ENCODE measurements at regions not wholly inside any gene's neighbourhood (a gene's known extent, or its start where the extent isn't known, plus 50 kb on each side); places are given as distances from the start of the nearest gene placed in this dataset.

DNA sequence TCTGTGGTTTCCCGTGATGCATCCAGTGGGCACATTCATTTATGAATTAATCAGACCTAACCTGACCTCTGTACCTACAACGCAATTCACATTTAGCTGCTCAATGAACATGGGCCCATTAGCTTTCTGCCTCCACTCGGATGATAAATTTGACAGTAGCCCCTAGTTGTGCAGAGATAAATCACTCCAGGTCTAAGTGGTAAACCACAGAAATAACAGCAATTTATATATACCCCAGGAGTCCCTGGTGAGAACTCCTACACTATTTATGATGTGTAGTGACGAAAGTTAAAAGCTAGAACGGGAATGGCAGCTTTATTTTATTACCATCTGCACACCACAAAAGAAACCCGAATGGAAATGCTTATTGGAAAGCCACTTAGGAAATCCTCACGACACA, 371.5 kb downstream of the HAPSTR1 start:
- H3K9me3 ChIP-seq, result no peaks in the 10 kb centered on the region
- H3K36me3 ChIP-seq, result no peaks in the 10 kb centered on the region
- H3K4me3 ChIP-seq, result no peak overlapping the region
- H3K27me3 ChIP-seq, result peaks cover 6% of the 10 kb centered on the region
- no peak for DNase-seq

DNA sequence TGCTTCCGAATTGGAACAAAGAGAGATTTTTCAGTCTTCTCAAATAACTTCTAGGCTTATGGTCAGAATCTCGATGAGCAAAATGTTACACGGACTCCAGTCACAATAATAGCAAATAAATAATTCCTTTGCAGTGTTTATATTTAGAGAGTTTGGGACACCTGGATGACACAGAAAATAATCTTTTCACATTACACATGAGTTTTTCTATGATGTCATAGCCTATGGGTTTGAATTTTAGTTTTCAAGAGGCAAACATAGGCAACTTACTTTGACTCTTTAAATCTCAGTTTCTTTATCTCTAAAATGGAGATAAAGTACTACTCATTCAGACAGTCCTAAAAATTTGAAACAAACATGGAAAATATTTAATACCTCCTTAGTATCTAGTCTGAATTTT, 372.0 kb downstream of the HAPSTR1 start:
- H3K27me3 ChIP-seq, result peaks cover 6% of the 10 kb centered on the region
- H3K9me3 ChIP-seq, result no peaks in the 10 kb centered on the region
- no peak for DNase-seq
- no peak overlapping the region for H3K4me3 ChIP-seq
- no peaks in the 10 kb centered on the region for H3K36me3 ChIP-seq

DNA sequence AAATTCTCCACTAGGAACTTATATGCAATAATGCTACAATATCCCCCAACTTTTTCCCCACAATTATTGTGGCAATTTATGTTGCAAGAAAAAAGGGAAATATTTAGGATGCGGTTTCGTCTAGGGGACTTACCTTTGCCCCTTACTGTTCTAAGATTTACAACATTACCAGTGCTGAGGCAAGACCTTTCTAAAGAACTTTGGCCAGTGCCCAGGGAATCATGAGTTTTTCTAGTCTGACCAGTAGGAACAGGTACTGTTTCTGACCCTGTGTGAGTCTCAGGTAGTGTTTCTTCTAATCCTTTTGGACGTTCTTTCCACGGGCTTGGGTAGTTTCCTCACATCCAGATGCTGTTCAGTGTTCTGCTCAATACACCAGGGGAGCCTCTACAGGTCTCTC, 373.7 kb downstream of the HAPSTR1 start:
- peaks cover 6% of the 10 kb centered on the region for H3K27me3 ChIP-seq
- H3K9me3 ChIP-seq, result no peaks in the 10 kb centered on the region
- no peak overlapping the region for H3K4me3 ChIP-seq
- DNase-seq, result no peak
- no peaks in the 10 kb centered on the region for H3K36me3 ChIP-seq

DNA sequence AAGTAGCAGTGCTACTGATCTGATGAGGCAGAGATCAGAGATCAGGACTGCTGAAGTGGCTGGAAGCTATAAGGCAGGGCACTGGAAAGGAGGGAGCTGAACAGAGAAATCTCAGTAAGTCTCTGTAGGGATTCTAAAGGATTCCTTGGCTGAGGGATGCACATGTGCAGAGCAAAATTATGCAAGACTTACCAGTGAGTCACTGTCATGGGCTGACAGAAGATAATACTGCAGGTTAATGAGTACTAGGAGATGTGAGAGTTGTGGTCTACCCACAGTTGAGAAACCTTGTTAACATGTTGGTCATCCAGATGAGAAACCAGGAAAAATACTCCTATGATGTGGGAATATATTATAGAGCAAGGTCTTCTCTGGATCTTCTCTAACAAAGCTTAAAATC, 378.1 kb downstream of the HAPSTR1 start:
- no peak overlapping the region for H3K4me3 ChIP-seq
- H3K9me3 ChIP-seq, result no peaks in the 10 kb centered on the region
- no peak for DNase-seq
- no peaks in the 10 kb centered on the region for H3K27me3 ChIP-seq
- no peaks in the 10 kb centered on the region for H3K36me3 ChIP-seq

DNA sequence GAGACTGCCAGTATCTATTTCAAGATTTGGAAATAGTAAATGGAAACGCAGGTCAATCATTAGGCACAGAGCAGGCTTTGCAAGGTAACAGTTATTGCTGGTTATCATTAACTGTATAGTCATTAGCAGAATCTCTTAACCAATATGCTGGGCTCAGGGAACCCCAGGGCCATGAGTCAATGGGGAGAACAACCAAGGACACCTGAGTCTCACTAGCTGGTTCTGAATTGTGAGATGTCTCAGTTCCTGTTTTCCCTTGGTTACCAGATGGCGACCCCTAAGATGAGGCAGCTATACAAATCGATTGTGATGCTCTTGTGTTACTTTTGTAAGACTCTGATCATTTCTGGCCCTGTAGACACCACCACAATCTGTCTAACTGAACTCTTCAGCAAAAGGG, 385.3 kb downstream of the HAPSTR1 start:
- H3K36me3 ChIP-seq, result no peaks in the 10 kb centered on the region
- no peak overlapping the region for H3K4me3 ChIP-seq
- H3K27me3 ChIP-seq, result no peaks in the 10 kb centered on the region
- no peaks in the 10 kb centered on the region for H3K9me3 ChIP-seq
- DNase-seq, result no peak

DNA sequence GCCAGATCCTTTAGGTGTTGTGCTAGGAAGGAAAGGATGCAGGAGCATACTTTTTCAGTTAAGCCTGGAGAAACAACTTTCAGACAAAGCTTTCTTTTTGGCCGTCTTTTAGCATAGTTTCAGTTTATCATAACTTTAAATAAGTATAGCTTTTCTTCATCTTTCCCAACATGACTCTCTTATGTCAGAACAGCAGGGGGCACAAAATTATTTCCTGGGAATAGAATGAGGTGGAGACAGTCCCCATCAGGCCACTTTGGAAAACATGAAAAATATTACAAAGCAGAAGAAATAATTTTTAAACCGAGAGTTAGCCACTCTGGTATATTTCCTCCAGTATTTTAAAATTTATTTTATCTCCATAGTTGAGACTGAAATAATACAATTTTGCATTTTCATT, 387.6 kb downstream of the HAPSTR1 start:
- Histone ChIP-seq H3K36me3 (no peaks in the 10 kb centered on the region), H3K27me3 (no peaks in the 10 kb centered on the region), H3K9me3 (no peaks in the 10 kb centered on the region), H3K4me3 (no peak overlapping the region)
- no peak for DNase-seq

DNA sequence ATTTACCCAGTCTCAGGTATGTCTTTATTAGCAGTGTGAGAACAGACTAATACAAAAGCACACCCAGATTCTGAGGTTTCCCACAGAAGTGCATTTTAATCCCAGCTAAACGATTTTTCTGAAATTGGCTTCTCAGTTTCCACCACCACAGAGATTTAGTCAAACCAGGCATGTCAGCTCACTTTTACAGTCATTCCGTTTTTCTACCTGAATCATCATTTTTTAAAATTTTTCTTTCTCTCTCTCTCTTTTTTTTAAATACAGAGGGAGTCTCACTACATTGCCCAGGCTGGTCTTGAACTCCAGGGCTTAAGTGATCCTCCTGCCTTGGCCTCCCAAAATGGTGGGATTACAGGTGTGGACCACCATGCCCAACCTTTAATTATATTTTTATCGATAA, 389.1 kb downstream of the HAPSTR1 start:
- Histone ChIP-seq H3K36me3 (no peaks in the 10 kb centered on the region), H3K4me3 (no peak overlapping the region), H3K27me3 (no peaks in the 10 kb centered on the region), H3K9me3 (no peaks in the 10 kb centered on the region)
- no peak for DNase-seq

DNA sequence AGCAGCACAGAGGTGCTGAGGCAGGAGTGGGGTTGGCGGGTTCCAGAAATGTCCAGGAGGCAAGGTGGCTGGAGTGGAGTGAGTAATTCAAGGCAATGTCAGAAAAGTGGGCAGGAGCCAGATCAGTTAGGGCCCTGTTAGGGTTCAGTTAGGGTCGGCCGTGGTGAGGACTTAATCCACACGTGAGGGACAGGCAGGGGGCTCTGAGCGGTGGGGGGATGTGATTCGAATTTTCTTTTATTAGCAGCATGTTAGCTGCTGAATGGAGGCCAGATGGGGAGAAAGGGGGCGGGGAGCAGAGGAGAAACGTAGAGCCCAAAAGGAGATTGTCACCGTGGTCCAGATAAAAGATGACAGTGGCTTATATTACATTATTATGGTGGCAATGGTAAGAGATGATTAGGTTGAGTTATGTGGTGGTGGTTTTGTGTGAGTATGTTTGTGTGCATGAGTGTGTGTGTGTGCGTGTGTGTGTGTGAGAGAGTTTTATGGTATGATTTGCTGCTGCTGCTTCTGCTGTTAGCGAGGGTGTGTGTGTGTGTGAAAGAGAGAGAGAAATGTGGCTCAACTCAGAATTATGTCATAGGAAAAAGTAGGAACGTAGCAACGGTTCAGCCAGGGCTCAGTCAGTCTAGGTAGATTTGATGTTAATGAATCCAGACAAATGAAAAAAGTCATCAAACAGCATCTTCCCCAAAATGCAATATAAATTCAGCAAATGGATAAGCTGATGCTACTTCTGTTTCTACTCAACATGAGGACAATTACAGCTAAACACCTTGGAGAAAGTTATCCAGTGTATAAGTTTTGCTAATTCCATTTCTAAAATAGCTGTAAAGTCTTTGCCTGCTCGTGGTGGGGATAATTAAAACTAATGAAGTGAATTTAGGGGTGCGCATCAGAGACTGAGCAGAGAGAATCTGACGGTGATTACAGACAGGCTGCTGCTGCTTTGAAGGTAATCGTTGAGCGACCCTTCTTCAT, 390.6 kb downstream of the HAPSTR1 start:
- no peak for DNase-seq
- Histone ChIP-seq H3K9me3 (no peaks in the 10 kb centered on the region), H3K4me3 (no peak overlapping the region), H3K36me3 (no peaks in the 10 kb centered on the region), H3K27me3 (no peaks in the 10 kb centered on the region)

DNA sequence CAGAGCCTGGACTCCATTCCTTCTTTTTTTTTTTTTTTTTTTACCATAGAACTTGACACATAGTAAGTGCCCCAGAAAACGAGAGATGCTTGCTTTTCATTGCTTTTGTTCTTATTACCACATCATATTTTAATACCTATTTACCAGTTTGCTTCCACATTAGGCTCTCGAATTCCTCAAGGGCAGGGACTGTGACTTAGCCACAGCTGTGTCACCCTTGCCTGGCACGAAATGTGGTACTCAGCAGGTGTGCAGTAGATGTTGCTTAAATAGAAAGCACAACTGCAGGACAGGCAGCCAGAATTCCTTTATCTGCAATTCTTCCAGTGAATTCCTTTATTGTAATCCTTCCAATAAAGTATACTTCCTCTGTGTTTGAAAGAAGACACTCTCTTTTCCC, 393.0 kb downstream of the HAPSTR1 start:
- DNase-seq, result no peak
- Histone ChIP-seq H3K9me3 (no peaks in the 10 kb centered on the region), H3K4me3 (no peak overlapping the region), H3K36me3 (no peaks in the 10 kb centered on the region), H3K27me3 (no peaks in the 10 kb centered on the region)

DNA sequence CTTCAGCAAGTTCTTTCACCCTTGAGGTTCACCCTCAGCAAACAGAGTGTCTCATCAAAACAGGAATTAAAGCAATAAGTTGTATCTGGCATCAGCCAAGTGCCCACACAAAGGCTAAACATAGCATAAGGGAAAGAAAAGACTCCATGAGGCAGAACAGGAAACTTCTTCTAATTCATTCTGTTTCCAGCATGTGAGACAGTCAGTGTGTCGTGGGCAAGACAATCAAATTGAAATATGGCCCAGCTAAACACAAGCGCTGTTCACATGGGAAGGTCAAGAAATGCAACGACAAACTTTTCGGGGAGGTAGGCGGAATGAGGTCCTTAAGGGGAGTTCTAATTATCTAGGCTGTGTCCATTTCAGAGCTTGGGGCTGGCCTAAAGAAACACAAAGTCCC, 393.4 kb downstream of the HAPSTR1 start:
- Histone ChIP-seq H3K27me3 (no peaks in the 10 kb centered on the region), H3K9me3 (no peaks in the 10 kb centered on the region), H3K36me3 (no peaks in the 10 kb centered on the region), H3K4me3 (no peak overlapping the region)
- DNase-seq, result no peak

DNA sequence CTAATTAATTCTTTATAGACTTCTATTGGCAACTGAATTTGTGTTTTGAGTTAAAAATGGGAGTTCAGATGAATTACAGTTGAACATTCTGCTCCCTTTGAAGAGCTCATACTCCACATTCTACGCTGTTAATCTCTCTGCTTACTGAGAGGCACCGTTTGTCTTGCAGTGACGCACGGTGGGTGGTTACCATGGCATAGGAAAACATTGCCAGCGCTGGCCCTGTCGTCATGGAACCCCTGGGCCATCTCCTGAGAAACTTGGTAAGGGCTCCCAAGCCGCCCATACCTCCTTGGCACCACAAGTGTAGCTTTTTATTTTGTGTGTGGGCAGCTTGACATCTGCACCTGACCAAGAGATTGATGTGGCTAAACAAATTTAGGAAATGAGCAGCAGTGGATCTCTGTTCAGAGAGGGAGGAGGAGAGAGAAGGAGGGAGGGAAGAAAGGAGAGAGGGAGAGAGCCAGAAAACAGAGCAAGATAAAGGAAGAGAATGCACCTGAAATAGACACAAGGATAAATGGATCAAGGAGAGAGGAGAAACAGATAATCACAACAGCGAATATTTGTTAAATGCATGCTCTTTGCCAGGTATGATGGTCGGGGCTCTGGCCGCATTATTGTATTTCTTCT, 398.5 kb downstream of the HAPSTR1 start:
- no peaks in the 10 kb centered on the region for H3K36me3 ChIP-seq
- no peak for DNase-seq
- no peaks in the 10 kb centered on the region for H3K27me3 ChIP-seq
- H3K9me3 ChIP-seq, result no peaks in the 10 kb centered on the region
- no peak overlapping the region for H3K4me3 ChIP-seq

DNA sequence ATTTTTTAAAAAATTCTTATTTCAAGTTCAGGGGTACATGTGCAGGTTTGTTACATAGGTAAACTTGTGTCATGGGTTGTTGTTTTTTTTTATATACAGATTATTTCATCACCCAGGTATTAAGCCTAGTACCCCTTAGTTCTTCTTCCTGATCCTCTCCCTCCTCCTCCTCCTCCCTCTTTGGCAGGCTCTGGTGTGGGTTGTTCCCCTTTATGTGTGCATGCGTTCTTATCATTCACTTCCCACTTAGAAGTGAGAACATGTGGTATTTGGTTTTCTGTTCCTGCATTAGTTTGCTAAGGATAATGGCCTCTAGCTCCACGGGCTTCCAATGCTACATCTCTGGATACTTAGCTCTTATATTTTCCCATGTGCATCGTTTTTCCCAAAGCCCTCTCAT, 404.4 kb downstream of the HAPSTR1 start:
- Histone ChIP-seq H3K27me3 (no peaks in the 10 kb centered on the region), H3K4me3 (no peak overlapping the region), H3K36me3 (no peaks in the 10 kb centered on the region), H3K9me3 (no peaks in the 10 kb centered on the region)
- DNase-seq, result no peak

DNA sequence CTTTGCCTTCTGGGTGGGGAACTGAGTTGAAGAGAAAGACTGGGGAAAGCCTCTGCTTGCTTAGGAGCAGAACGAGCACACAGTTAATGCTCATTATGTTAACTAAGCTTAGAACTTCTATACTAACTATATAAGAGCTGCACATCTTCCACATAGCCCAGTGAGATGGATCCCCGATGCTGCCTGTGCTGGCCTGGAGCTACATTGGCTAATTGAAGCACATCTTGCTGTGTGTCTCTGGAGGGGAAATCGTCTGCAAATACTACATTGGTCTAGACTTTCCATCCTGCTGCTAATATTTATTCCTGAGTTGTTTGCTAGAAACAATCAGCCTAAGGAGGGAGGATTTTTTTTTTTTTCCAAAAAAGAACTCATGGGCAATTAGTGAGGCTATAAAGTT, 406.3 kb downstream of the HAPSTR1 start:
- Histone ChIP-seq H3K4me3 (no peak overlapping the region), H3K9me3 (no peaks in the 10 kb centered on the region), H3K27me3 (no peaks in the 10 kb centered on the region), H3K36me3 (no peaks in the 10 kb centered on the region)
- DNase-seq, result no peak

DNA sequence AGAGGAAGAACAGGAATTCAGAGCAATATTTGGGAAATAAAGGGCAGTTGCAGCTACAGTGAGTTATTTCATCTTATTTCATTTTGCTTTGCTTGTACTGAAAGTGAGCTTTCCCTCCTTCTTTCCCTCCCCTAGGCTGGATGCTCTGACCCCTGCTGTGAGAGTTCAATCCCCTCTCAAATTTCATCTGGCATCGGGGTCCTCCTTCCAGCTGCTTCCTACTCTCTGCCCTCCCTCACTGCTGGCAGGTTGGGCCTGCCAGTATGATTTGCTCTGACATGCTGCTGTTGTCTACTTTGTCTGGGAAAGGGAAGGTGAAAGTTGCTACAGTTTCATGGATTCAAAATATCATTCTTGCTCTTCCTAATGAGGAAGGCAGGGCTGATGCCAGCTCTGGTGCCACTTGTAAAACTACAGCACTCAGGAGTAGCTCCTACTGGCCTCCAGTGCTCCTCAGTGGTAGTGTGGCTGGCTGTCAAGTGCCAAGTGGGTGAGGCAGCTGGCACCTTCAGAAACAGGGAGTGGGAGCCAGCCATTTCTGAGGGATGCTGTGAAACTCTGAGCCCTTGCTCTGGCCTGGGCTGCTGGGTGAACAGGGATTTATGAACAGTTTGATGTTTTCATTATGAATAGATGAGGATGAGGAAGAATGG, 408.6 kb downstream of the HAPSTR1 start:
- DNase-seq, result no peak
- no peaks in the 10 kb centered on the region for H3K27me3 ChIP-seq
- no peaks in the 10 kb centered on the region for H3K9me3 ChIP-seq
- H3K36me3 ChIP-seq, result no peaks in the 10 kb centered on the region
- H3K4me3 ChIP-seq, result no peak overlapping the region

DNA sequence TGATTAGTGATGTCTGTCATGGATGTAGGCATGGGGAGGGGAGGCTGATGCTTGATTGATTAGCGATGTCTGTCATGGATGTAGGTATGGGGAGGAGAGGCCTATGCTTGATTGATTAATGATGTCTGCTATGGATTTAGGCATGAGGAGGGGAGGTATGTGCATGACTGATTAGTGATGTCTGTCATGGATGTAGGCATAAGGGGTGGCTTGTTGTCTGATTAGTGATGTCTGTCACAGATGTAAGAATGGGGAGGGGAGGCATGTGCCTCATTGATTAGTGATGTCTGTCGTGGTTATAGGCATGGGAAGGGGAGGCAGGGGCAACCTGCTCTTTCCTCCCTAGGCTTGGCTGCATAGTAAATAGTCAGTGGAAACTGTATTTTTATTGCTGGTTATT, 409.4 kb downstream of the HAPSTR1 start:
- Histone ChIP-seq H3K27me3 (no peaks in the 10 kb centered on the region), H3K4me3 (no peak overlapping the region), H3K9me3 (no peaks in the 10 kb centered on the region), H3K36me3 (no peaks in the 10 kb centered on the region)
- DNase-seq, result no peak

DNA sequence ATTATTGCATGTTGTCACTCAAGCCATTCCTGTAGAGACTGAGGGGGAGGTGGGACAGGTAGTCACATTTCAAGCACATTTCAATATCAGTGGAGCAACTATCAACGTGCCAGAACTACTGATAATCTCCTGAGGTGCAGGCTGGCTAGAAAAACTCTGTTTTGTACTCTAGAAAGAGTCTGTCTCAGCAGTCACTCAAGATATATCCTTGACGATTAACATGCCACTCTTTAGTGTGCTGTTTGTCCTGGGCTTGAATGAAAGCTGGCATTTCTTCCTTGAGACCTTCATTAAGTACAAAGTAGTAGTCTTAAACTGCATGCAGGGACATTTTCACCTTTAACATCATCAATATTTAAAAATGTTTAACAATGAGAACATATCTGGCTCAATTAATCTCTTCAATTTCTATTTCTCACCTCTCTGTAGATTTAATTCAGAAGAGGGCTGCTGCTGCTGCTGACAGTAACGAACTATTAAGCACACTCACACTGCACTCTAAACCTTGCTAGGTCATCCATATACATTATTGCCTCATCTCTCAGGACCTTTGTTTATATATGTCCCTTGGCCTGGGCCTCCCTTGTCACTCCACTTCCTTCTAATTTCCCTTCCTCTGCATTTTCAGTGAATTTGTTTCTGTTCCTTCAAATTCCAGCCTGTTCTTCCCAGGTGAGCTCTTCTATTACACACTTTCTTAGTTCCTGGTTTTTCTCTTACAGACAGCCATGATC, 412.0 kb downstream of the HAPSTR1 start:
- H3K4me3 ChIP-seq, result no peak overlapping the region
- no peaks in the 10 kb centered on the region for H3K36me3 ChIP-seq
- no peaks in the 10 kb centered on the region for H3K27me3 ChIP-seq
- no peaks in the 10 kb centered on the region for H3K9me3 ChIP-seq
- no peak for DNase-seq

DNA sequence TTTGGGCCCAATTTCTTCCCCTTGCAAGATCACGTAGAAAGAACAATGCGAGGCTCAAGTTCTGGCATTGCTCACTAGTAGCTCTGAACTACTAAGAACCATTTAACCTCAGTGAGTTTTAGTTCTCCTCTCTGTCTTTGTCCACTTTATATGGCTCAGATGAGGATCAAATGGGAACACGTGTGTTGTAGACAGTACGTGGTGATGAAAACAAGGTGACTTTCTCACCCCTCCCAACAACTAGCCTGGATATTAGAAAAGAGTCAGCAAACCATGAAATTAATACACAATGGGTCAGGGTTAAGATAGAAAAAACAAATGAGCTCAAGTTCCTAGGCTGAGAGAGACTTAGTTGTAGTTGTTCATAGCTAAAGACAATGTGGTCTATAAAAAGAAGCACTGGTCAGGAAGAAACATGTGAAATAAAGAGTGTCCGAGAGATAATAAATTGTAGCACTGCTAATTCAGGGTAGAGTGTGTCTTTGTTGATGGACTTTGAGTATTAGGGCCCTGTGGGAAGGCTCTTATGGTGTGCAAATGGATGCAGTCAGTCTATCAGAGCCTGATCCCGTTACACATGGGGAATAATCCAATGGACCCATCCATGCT, 417.0 kb downstream of the HAPSTR1 start:
- no peak for DNase-seq
- H3K27me3 ChIP-seq, result no peaks in the 10 kb centered on the region
- no peaks in the 10 kb centered on the region for H3K9me3 ChIP-seq
- H3K4me3 ChIP-seq, result no peak overlapping the region
- H3K36me3 ChIP-seq, result no peaks in the 10 kb centered on the region

All from MG63 (cell line).